GM12878 (cell line): ENCODE measurements at regions not wholly inside any gene's neighbourhood (a gene's known extent, or its start where the extent isn't known, plus 50 kb on each side); places are given as distances from the start of the nearest gene placed in this dataset.

ENCODE experiments used
- ATAC-seq: fragments of 200-7000 bp; cut with Tn5 transposase; 3 replicates; pipeline ENCODE4 v1.9.1; 2020; ENCODE audit warnings: mild to moderate bottlenecking, moderate library complexity
- BruUV-seq: library from RNA; stranded (reverse); fragments of 400-500 nt; replicated peaks from 2 replicates; lab custom pipeline; 2021; lab: Mats Ljungman, UMichigan
- CTCF ChIA-PET: fragments of 300-600 bp; sonication (Branson Sonifier 250); formaldehyde crosslinking; extraction: SDS; loops from one replicate; lab custom pipeline; 2021; ENCODE audit warnings: inconsistent platforms; lab: Yijun Ruan, JAX
- POLR2A ChIA-PET: fragments of 350-600 bp; formaldehyde crosslinking; extraction: SDS; loops from one replicate; lab custom pipeline; 2021; ENCODE audit warnings: inconsistent platforms; lab: Charles Lee
- RAD21 ChIA-PET: fragments of 300-600 bp; sonication (Branson Sonifier 250); formaldehyde crosslinking; loops from one replicate; lab custom pipeline; 2023; ENCODE audit warnings: antibody characterized with exemption; ENCODE audit not compliant: unreplicated experiment; lab: Charles Lee
- SMC1A ChIA-PET: fragments of 300-600 bp; sonication (Branson Sonifier 250); formaldehyde crosslinking; loops from one replicate; lab custom pipeline; 2023; ENCODE audit not compliant: unreplicated experiment, uncharacterized antibody; lab: Charles Lee
- DNase-seq: peaks from one replicate; pipeline ENCODE4 v3.0.0-alpha.2; 2011; ENCODE audit warnings: low read depth, low spot score
- FAIRE-seq: peaks from 3 replicates; lab custom pipeline; 2011; peaks lifted over from hg19 to GRCh38; lab: Jason Lieb, UNC
- H2AFZ ChIP-seq: 2 replicates; pipeline ENCODE4 v1.6.0; 2011; ENCODE audit warnings: low read depth, low read length, control low read depth; ENCODE audit not compliant: control insufficient read depth
- H3K27ac ChIP-seq: 2 replicates; pipeline ENCODE4 v1.5.1; 2011; ENCODE audit warnings: control low read depth; ENCODE audit not compliant: control insufficient read depth, insufficient read depth
- H3K27me3 ChIP-seq, 2 experiments: replicated peaks in 1 of 2; 2 replicates each; pipeline versions ENCODE4 v1.6.0 to v1.6.1; 2011; ENCODE audit warnings: low read length in 1 of 2; ENCODE audit not compliant: control insufficient read depth in 2 of 2, insufficient read depth in 2 of 2
- H3K36me3 ChIP-seq, 2 experiments: 2 replicates each; pipeline ENCODE4 v1.5.1; 2011; ENCODE audit warnings: low read length in 1 of 2; ENCODE audit not compliant: control insufficient read depth in 2 of 2, insufficient read depth in 2 of 2
- H3K4me1 ChIP-seq: 2 replicates; pipeline ENCODE4 v1.6.1; 2011; ENCODE audit warnings: mild to moderate bottlenecking, low read length, moderate library complexity, mixed read lengths; ENCODE audit not compliant: control insufficient read depth, insufficient read depth
- H3K4me2 ChIP-seq: 2 replicates; pipeline ENCODE4 v1.6.0; 2011; ENCODE audit warnings: control low read depth; ENCODE audit not compliant: control insufficient read depth, insufficient read depth
- H3K4me3 ChIP-seq: fragments of 200-600 bp; sonication (generic); 2 replicates; pipeline ENCODE4 v1.5.1; 2016
- H3K79me2 ChIP-seq: 2 replicates; pipeline ENCODE4 v1.6.0; 2011; ENCODE audit warnings: low read length; ENCODE audit not compliant: control insufficient read depth, insufficient read depth
- H3K9ac ChIP-seq: 2 replicates; pipeline ENCODE4 v1.8.0; 2011; ENCODE audit warnings: low read length, control low read depth, mixed read lengths; ENCODE audit not compliant: control insufficient read depth, insufficient read depth
- H3K9me3 ChIP-seq: replicated peaks from 3 replicates; pipeline ENCODE4 v1.5.1; 2011; ENCODE audit warnings: mild to moderate bottlenecking, low read length; ENCODE audit not compliant: control insufficient read depth, insufficient read depth
- H4K20me1 ChIP-seq: 2 replicates; pipeline ENCODE4 v1.6.0; 2011; ENCODE audit not compliant: control insufficient read depth, insufficient read depth
- BACH1 ChIP-seq: fragments of 450-650 bp; IDR thresholded peaks from 2 replicates; pipeline ENCODE4 v1.6.1; 2017; ENCODE audit warnings: mild to moderate bottlenecking, borderline replicate concordance
- HDAC6 ChIP-seq: fragments of 200-600 bp; sonication (generic); IDR thresholded peaks from one replicate; pipeline ENCODE4 v1.8.0; 2017; ENCODE audit warnings: antibody characterized with exemption; ENCODE audit not compliant: unreplicated experiment
- NFYA ChIP-seq: IDR thresholded peaks from 2 replicates; pipeline ENCODE4 v1.6.1; 2011; ENCODE audit warnings: low read depth, mild to moderate bottlenecking, low read length, improper control_type of control experiment, borderline replicate concordance
- PAX8 ChIP-seq: fragments of 450-650 bp; IDR thresholded peaks from 2 replicates; pipeline ENCODE4 v1.6.1; 2017; ENCODE audit warnings: mild to moderate bottlenecking, moderate library complexity
- SMARCA5 ChIP-seq: fragments of 450-650 bp; IDR thresholded peaks from 2 replicates; pipeline ENCODE4 v1.6.1; 2017; ENCODE audit warnings: mild to moderate bottlenecking
- WGBS: methylation state at CpG from one replicate; pipeline ENCODE4 v1.1.6; 2016; ENCODE audit warnings: low lambda C conversion rate; ENCODE audit not compliant: insufficient replicate concordance, insufficient coverage; ENCODE audit errors: missing lambda C conversion rate; 5-methylcytosine and 5-hydroxymethylcytosine counted together
- in situ Hi-C: fragments of 300-500 bp; cut with MboI; formaldehyde crosslinking; loops from 9 replicates; pipeline ENCODE4 v1.14.3; 2018; ENCODE audit warnings: mixed read lengths
- intact Hi-C: fragments of 100-400 bp; cut with micrococcal nuclease; formaldehyde crosslinking; loops from one replicate; pipeline ENCODE4 v1.14.2; 2022; ENCODE audit not compliant: unreplicated experiment
- TF ChIP-seq, protein P1 (sequence below): IDR thresholded peaks from 2 replicates; pipeline ENCODE4 v1.6.1; 2011; ENCODE audit warnings: borderline replicate concordance, low read depth, mild to moderate bottlenecking, moderate library complexity, low read length; ENCODE audit not compliant: insufficient read depth, poor library complexity, severe bottlenecking
- TF ChIP-seq, protein P2 (sequence below): fragments of 450-650 bp; IDR thresholded peaks from 2 replicates; pipeline ENCODE4 v1.6.1; 2017; ENCODE audit warnings: borderline replicate concordance
- TF ChIP-seq, protein P3 (sequence below): fragments of 450-650 bp; formaldehyde crosslinking; IDR thresholded peaks from 2 replicates; pipeline ENCODE4 v1.4.0; 2022; ENCODE audit warnings: mild to moderate bottlenecking, moderate library complexity
- TF ChIP-seq, protein P4 (sequence below): IDR thresholded peaks from 2 replicates; pipeline ENCODE4 v1.6.1; 2012; ENCODE audit warnings: low read length, inconsistent platforms

DNA sequence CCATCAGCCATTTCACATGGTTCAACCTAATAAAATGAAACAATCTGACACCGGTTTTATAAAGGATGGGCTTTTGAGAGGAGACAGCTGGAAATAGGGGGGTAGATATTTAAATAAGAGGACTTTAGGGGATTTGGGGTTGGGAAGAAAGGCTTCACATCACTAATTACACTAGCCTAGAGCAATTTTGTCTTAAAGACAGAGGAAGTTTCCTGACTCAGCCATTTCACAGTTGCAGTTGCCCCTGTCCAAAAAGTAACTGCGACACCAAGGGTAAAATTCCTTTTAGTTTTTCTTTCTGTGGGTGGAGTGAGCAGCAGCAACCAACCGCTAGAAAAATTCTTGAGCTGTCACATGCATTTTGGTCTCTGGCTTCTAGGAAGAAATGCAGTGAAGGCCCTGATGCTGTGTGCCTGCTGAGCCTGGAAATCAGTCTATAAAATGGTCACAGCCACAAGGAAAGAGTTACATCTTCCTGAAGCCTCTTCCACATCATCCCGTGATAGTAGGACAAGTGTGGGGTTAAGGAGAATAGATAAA, 233.6 kb downstream of the ZNF674 start:
- FAIRE-seq (no peak), ATAC-seq (no peak), DNase-seq (no peak)
- Histone ChIP-seq H3K79me2 (no peaks in the 10 kb centered on the region), H3K9ac (no peak overlapping the region), H3K4me3 (no peak overlapping the region), H3K4me2 (no peak overlapping the region), H4K20me1 (no peaks in the 10 kb centered on the region), H3K4me1 (no peaks in the 10 kb centered on the region), H3K27ac (no peak overlapping the region), H3K9me3 (no peaks in the 10 kb centered on the region), H3K27me3 (no peaks in the 10 kb centered on the region), H2AFZ (no peak overlapping the region), H3K36me3 (no peaks in the 10 kb centered on the region)
- intact Hi-C loops = no loop called here
- 30% methylated on average over 4 of the region's 4 CpGs for WGBS
- no peak for TF ChIP-seq BACH1
- ChIA-PET RAD21 (no interaction called here), CTCF (no interaction called here), SMC1A (no interaction called here), POLR2A (no interaction called here)
- in situ Hi-C loops = no loop called here
- BruUV-seq = no TSS peak

DNA sequence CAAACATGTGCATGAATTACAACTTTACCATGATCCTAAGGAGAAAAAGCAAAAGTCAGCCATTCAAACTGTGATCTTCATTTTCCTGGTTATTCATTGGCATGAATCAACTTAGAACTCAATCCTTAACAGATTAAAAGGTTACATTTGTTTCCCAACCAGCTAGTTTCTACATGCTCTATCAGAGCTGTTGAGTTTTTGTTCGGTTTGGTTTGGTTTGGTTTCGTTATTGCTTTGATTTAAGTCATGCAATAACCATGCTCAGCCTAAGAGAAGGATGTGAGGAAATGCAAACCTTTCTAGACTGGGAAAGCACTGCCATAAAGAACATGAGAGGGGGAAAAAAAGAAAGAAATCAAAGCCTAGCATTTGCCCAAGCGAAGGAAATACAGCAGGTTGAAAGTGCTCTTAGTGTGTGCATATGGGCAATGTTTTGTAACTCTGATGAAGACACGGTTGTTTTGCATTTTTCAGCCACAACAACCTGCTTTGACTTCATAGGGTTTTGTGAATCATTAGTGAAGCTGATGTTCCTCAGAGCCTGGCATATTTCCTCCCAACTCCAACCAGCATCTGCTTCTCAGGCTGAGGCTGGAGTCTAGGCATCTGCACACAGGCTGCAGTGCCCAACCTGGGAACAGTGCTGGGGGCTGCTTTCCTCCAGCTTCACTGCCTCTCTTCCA, 234.3 kb downstream of the ZNF674 start:
- ChIA-PET POLR2A (no interaction called here), RAD21 (no interaction called here), CTCF (no interaction called here), SMC1A (no interaction called here)
- Histone ChIP-seq H3K4me1 (no peaks in the 10 kb centered on the region), H3K9ac (no peak overlapping the region), H2AFZ (no peak overlapping the region), H3K27ac (no peak overlapping the region), H3K4me2 (no peak overlapping the region), H3K36me3 (no peaks in the 10 kb centered on the region), H3K79me2 (no peaks in the 10 kb centered on the region), H3K27me3 (no peaks in the 10 kb centered on the region), H3K4me3 (no peak overlapping the region), H3K9me3 (no peaks in the 10 kb centered on the region; the same call in 2 of the 3 replicates), H4K20me1 (no peaks in the 10 kb centered on the region)
- WGBS = 11% methylated on average over 4 of the region's 4 CpGs
- in situ Hi-C loops = no loop called here
- FAIRE-seq (no peak), ATAC-seq (0 out of 3 replicates have a peak, but pooled peaks have one; percentile 24), DNase-seq (no peak)
- intact Hi-C loops = no loop called here
- BruUV-seq = no TSS peak
- no peak for TF ChIP-seq SMARCA5
- no peak for TF ChIP-seq HDAC6
- no peak for TF ChIP-seq NFYA
- no peak for TF ChIP-seq PAX8
- TF ChIP-seq, protein P1, sequence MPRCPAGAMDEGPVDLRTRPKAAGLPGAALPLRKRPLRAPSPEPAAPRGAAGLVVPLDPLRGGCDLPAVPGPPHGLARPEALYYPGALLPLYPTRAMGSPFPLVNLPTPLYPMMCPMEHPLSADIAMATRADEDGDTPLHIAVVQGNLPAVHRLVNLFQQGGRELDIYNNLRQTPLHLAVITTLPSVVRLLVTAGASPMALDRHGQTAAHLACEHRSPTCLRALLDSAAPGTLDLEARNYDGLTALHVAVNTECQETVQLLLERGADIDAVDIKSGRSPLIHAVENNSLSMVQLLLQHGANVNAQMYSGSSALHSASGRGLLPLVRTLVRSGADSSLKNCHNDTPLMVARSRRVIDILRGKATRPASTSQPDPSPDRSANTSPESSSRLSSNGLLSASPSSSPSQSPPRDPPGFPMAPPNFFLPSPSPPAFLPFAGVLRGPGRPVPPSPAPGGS = no peak
- TF ChIP-seq, protein P2, sequence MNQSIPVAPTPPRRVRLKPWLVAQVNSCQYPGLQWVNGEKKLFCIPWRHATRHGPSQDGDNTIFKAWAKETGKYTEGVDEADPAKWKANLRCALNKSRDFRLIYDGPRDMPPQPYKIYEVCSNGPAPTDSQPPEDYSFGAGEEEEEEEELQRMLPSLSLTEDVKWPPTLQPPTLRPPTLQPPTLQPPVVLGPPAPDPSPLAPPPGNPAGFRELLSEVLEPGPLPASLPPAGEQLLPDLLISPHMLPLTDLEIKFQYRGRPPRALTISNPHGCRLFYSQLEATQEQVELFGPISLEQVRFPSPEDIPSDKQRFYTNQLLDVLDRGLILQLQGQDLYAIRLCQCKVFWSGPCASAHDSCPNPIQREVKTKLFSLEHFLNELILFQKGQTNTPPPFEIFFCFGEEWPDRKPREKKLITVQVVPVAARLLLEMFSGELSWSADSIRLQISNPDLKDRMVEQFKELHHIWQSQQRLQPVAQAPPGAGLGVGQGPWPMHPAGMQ = no peak
- TF ChIP-seq, protein P3, sequence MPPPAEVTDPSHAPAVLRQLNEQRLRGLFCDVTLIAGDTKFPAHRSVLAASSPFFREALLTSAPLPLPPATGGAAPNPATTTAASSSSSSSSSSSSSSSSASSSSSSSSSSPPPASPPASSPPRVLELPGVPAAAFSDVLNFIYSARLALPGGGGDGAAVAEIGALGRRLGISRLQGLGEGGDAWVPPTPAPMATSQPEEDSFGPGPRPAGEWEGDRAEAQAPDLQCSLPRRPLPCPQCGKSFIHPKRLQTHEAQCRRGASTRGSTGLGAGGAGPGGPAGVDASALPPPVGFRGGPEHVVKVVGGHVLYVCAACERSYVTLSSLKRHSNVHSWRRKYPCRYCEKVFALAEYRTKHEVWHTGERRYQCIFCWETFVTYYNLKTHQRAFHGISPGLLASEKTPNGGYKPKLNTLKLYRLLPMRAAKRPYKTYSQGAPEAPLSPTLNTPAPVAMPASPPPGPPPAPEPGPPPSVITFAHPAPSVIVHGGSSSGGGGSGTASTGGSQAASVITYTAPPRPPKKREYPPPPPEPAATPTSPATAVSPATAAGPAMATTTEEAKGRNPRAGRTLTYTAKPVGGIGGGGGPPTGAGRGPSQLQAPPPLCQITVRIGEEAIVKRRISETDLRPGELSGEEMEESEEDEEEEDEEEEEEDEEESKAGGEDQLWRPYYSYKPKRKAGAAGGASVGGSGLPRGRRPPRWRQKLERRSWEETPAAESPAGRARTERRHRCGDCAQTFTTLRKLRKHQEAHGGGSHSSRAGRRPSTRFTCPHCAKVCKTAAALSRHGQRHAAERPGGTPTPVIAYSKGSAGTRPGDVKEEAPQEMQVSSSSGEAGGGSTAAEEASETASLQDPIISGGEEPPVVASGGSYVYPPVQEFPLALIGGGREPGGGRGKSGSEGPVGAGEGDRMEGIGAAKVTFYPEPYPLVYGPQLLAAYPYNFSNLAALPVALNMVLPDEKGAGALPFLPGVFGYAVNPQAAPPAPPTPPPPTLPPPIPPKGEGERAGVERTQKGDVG (CRISPR knock-in tag) = no peak
- TF ChIP-seq, protein P4, sequence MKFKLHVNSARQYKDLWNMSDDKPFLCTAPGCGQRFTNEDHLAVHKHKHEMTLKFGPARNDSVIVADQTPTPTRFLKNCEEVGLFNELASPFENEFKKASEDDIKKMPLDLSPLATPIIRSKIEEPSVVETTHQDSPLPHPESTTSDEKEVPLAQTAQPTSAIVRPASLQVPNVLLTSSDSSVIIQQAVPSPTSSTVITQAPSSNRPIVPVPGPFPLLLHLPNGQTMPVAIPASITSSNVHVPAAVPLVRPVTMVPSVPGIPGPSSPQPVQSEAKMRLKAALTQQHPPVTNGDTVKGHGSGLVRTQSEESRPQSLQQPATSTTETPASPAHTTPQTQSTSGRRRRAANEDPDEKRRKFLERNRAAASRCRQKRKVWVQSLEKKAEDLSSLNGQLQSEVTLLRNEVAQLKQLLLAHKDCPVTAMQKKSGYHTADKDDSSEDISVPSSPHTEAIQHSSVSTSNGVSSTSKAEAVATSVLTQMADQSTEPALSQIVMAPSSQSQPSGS = no peak
